Upper lobe of left lung (tissue), 4 donors: ENCODE measurements at regions not wholly inside any gene's neighbourhood (a gene's known extent, or its start where the extent isn't known, plus 50 kb on each side); places are given as distances from the start of the nearest gene placed in this dataset.

Experiments
- CTCF ChIP-seq, 6 experiments: fragments of 450-650 bp in 4 of 6; fragments of 200-600 bp in 2 of 6; sonication (generic) in 2 of 6; IDR thresholded peaks; one replicate each; pipeline ENCODE4 v1.5.1; 2016 to 2019; ENCODE audit warnings: antibody characterized with exemption in 6 of 6
- POLR2A ChIP-seq, 4 donors: fragments of 450-650 bp; IDR thresholded peaks; one replicate each; pipeline ENCODE4 v1.5.1; 2016 to 2017; ENCODE audit warnings: antibody characterized with exemption in 4 of 4, mild to moderate bottlenecking in 2 of 4

GRCh38 chr13:44710576-44710975, 134.4 kb upstream of the TSC22D1 start:
- TF ChIP-seq CTCF (IDR thresholded peaks at IDR 0.05) = no peak
- no peak for TF ChIP-seq POLR2A (IDR thresholded peaks at IDR 0.05)
